ENCODE measurements at regions not wholly inside any gene's neighbourhood (a gene's known extent, or its start where the extent isn't known, plus 50 kb on each side); places are given as distances from the start of the nearest gene placed in this dataset.
A peak's percentile ranks its signal among the peaks of the same experiment; 100 is the strongest.

DNA sequence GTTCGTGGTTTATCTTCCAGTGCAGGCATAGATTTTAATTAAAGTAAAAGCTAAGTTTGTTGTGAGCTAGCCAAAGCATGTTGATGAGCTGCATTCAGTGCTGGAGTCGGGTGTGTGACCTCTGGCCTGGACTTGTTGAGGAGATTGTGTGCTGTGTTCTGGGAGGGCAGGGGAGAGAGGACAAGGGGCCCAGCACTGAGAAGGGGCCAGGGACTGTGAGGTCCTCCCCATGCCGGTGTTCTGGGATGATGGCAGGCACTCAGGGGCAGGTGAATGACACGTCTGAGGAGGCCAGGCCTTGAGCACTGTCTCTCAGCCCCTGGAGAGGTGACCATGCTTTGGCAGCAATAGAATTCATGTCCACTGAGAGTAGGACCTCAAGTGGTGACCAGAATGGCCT is 97.9 kb downstream of the FOXF2 start:
- DNase-seq: no peak
- Histone ChIP-seq H3K4ac (ENCODE audit: low read depth in 1 of 2, low read length in 2 of 2) (no peak overlapping the region), H4K91ac (ENCODE audit: low read length) (no peak overlapping the region), H3K18ac (ENCODE audit: low read depth in 1 of 2, low read length in 2 of 2) (no peak overlapping the region), H2BK5ac (ENCODE audit: low read depth, low read length, poor library complexity, severe bottlenecking) (no peak overlapping the region), H2BK120ac (ENCODE audit: low read depth, low read length) (no peak overlapping the region), H2AK5ac (ENCODE audit: low read length, severe bottlenecking) (no peak overlapping the region), H3K9ac (ENCODE audit: low read length) (no peak overlapping the region), H3K23ac (ENCODE audit: low read length in 2 of 2) (no peak overlapping the region), H3K79me1 (replicated peaks; ENCODE audit: low read length, poor library complexity, severe bottlenecking) (no peaks in the 10 kb centered on the region), H4K8ac (ENCODE audit: low read length) (no peak overlapping the region), H3K27me3 (ENCODE audit: control insufficient read depth in 1 of 2, insufficient read depth in 1 of 2, low read length in 2 of 2) (no peaks in the 10 kb centered on the region), H2BK12ac (ENCODE audit: low read length in 2 of 2) (no peak overlapping the region), H3K4me3 (ENCODE audit: insufficient read depth in 1 of 2, low read depth in 1 of 2, low read length in 2 of 2) (no peak overlapping the region), H3K4me1 (ENCODE audit: control insufficient read depth, insufficient read depth, low read depth, low read length) (no peaks in the 10 kb centered on the region), H3K4me2 (ENCODE audit: low read length, poor library complexity, severe bottlenecking) (no peak overlapping the region), H3K9me3 (ENCODE audit: control insufficient read depth, low read length) (no peaks in the 10 kb centered on the region), H2AFZ (ENCODE audit: low read depth, low read length) (peak overlapping the region; percentile 7), H3K36me3 (ENCODE audit: control insufficient read depth in 1 of 2, insufficient read depth in 2 of 2, low read depth in 1 of 2, low read length in 2 of 2) (no peaks in the 10 kb centered on the region), H3K14ac (ENCODE audit: low read length in 2 of 2) (no peak overlapping the region), H2BK15ac (ENCODE audit: low read depth, poor library complexity, severe bottlenecking) (no peak overlapping the region), H3K27ac (ENCODE audit: low read length, poor library complexity, severe bottlenecking) (no peak overlapping the region)
- 80% methylated on average over 4 of the region's 4 CpGs for WGBS

- H3K4me3 ChIP-seq (ENCODE audit: insufficient read depth in 1 of 2, low read depth in 1 of 2, low read length in 2 of 2): no peak overlapping the region
- no peak overlapping the region for H3K4ac ChIP-seq (ENCODE audit: low read depth in 1 of 2, low read length in 2 of 2)
- H4K8ac ChIP-seq (ENCODE audit: low read length): no peak overlapping the region
- DNase-seq: no peak
- no peaks in the 10 kb centered on the region for H3K36me3 ChIP-seq (ENCODE audit: control insufficient read depth in 1 of 2, insufficient read depth in 2 of 2, low read depth in 1 of 2, low read length in 2 of 2)
- no peak overlapping the region for H2BK12ac ChIP-seq (ENCODE audit: low read length in 2 of 2)
- 79% methylated on average over 8 of the region's 11 CpGs for WGBS
- no peak overlapping the region for H2BK15ac ChIP-seq (ENCODE audit: low read depth, poor library complexity, severe bottlenecking)
- no peak overlapping the region for H3K9ac ChIP-seq (ENCODE audit: low read length)
- no peak overlapping the region for H2AFZ ChIP-seq (ENCODE audit: low read depth, low read length)
- H2BK5ac ChIP-seq (ENCODE audit: low read depth, low read length, poor library complexity, severe bottlenecking): no peak overlapping the region
- H2BK120ac ChIP-seq (ENCODE audit: low read depth, low read length): no peak overlapping the region
- no peaks in the 10 kb centered on the region for H3K79me1 ChIP-seq (replicated peaks; ENCODE audit: low read length, poor library complexity, severe bottlenecking)
- H3K4me2 ChIP-seq (ENCODE audit: low read length, poor library complexity, severe bottlenecking): no peak overlapping the region
- H4K91ac ChIP-seq (ENCODE audit: low read length): no peak overlapping the region
- no peak overlapping the region for H3K23ac ChIP-seq (ENCODE audit: low read length in 2 of 2)
- H3K27me3 ChIP-seq (ENCODE audit: control insufficient read depth in 1 of 2, insufficient read depth in 1 of 2, low read length in 2 of 2): no peaks in the 10 kb centered on the region
- no peaks in the 10 kb centered on the region for H3K4me1 ChIP-seq (ENCODE audit: control insufficient read depth, insufficient read depth, low read depth, low read length)
- H3K14ac ChIP-seq (ENCODE audit: low read length in 2 of 2): no peak overlapping the region
- H3K27ac ChIP-seq (ENCODE audit: low read length, poor library complexity, severe bottlenecking): no peak overlapping the region
- peaks cover 9% of the 10 kb centered on the region for H3K9me3 ChIP-seq (ENCODE audit: control insufficient read depth, low read length)
- no peak overlapping the region for H2AK5ac ChIP-seq (ENCODE audit: low read length, severe bottlenecking)
- no peak overlapping the region for H3K18ac ChIP-seq (ENCODE audit: low read depth in 1 of 2, low read length in 2 of 2)
These were observed 101.6 kb downstream of the FOXF2 start for GRCh38 chr6:1491025-1491424.

DNA sequence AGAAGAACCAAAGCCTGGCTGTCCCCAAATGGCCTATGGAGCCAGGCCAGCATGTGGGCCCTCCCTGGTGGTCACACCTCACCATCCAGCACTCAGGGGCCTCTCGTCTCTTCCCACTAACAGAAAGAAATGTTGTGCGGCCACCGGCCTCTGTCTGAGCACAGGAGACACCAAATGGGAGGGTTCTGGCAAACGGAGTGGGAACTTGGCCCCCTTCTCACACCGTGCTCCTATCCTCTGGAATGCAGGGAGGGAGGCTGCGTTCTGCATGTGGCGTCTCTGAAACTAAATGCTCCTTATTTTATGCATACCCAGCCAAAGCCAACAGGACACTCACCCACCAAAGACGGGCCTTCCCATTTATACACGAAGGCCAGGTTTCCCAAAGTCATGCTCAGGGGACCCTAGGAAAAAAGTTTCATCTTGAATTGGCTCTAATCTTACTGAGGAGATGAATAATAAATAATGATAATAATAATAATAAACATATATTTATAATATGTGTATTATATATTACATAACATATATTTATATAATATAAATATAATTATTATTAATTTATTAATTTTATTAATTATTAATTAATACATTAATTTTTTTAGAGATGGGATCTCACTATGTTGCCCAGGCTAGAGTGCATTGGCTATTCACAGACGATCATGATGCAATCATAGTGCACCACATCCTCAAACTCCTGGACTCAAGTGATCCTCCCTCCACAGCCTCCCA is 102.4 kb downstream of the FOXF2 start:
- Histone ChIP-seq H2BK5ac (ENCODE audit: low read depth, low read length, poor library complexity, severe bottlenecking) (no peak overlapping the region), H2BK120ac (ENCODE audit: low read depth, low read length) (no peak overlapping the region), H2BK15ac (ENCODE audit: low read depth, poor library complexity, severe bottlenecking) (no peak overlapping the region), H3K23ac (ENCODE audit: low read length in 2 of 2) (no peak overlapping the region), H3K27ac (ENCODE audit: low read length, poor library complexity, severe bottlenecking) (no peak overlapping the region), H4K91ac (ENCODE audit: low read length) (no peak overlapping the region), H3K4me2 (ENCODE audit: low read length, poor library complexity, severe bottlenecking) (no peak overlapping the region), H3K36me3 (ENCODE audit: control insufficient read depth in 1 of 2, insufficient read depth in 2 of 2, low read depth in 1 of 2, low read length in 2 of 2) (no peaks in the 10 kb centered on the region), H3K18ac (ENCODE audit: low read depth in 1 of 2, low read length in 2 of 2) (no peak overlapping the region), H3K4ac (ENCODE audit: low read depth in 1 of 2, low read length in 2 of 2) (no peak overlapping the region), H2BK12ac (ENCODE audit: low read length in 2 of 2) (no peak overlapping the region), H2AK5ac (ENCODE audit: low read length, severe bottlenecking) (no peak overlapping the region), H3K27me3 (ENCODE audit: control insufficient read depth in 1 of 2, insufficient read depth in 1 of 2, low read length in 2 of 2) (no peaks in the 10 kb centered on the region), H4K8ac (ENCODE audit: low read length) (no peak overlapping the region), H3K14ac (ENCODE audit: low read length in 2 of 2) (no peak overlapping the region), H3K9me3 (ENCODE audit: control insufficient read depth, low read length) (peaks cover 13% of the 10 kb centered on the region), H3K4me3 (ENCODE audit: insufficient read depth in 1 of 2, low read depth in 1 of 2, low read length in 2 of 2) (no peak overlapping the region), H3K79me1 (replicated peaks; ENCODE audit: low read length, poor library complexity, severe bottlenecking) (no peaks in the 10 kb centered on the region), H3K9ac (ENCODE audit: low read length) (no peak overlapping the region), H3K4me1 (ENCODE audit: control insufficient read depth, insufficient read depth, low read depth, low read length) (no peaks in the 10 kb centered on the region), H2AFZ (ENCODE audit: low read depth, low read length) (no peak overlapping the region)
- no peak for DNase-seq
- 74% methylated on average over 10 of the region's 10 CpGs for WGBS

DNA sequence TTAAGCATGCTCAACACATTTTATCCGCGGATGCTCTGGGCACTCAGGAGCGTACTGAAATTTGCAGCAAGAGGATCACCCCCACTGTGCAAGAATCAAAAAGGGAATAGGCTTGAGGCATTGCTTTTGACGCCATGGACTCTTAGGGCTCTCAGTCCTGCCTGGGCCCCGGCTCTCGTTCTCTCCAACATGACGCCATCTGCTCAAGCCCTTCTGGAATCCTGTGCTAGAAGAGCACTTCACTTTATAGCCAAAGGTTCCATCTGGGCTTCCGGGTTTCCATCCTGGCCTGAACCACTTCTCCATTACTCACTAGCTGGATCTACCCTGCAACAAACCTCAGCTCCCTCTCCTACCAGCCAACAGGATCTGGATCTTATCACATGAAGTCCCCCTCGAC is 105.3 kb downstream of the FOXF2 start:
- H3K4me2 ChIP-seq (ENCODE audit: low read length, poor library complexity, severe bottlenecking): no peak overlapping the region
- H3K14ac ChIP-seq (ENCODE audit: low read length in 2 of 2): no peak overlapping the region
- H3K36me3 ChIP-seq (ENCODE audit: control insufficient read depth in 1 of 2, insufficient read depth in 2 of 2, low read depth in 1 of 2, low read length in 2 of 2): no peaks in the 10 kb centered on the region
- DNase-seq: no peak
- no peak overlapping the region for H3K27ac ChIP-seq (ENCODE audit: low read length, poor library complexity, severe bottlenecking)
- no peak overlapping the region for H3K23ac ChIP-seq (ENCODE audit: low read length in 2 of 2)
- H2AFZ ChIP-seq (ENCODE audit: low read depth, low read length): no peak overlapping the region
- no peak overlapping the region for H3K9ac ChIP-seq (ENCODE audit: low read length)
- no peak overlapping the region for H3K4me3 ChIP-seq (ENCODE audit: insufficient read depth in 1 of 2, low read depth in 1 of 2, low read length in 2 of 2)
- H3K18ac ChIP-seq (ENCODE audit: low read depth in 1 of 2, low read length in 2 of 2): no peak overlapping the region
- H3K4ac ChIP-seq (ENCODE audit: low read depth in 1 of 2, low read length in 2 of 2): no peak overlapping the region
- H3K27me3 ChIP-seq (ENCODE audit: control insufficient read depth in 1 of 2, insufficient read depth in 1 of 2, low read length in 2 of 2): no peaks in the 10 kb centered on the region
- WGBS: 85% methylated on average over 9 of the region's 9 CpGs
- H2BK12ac ChIP-seq (ENCODE audit: low read length in 2 of 2): no peak overlapping the region
- H4K91ac ChIP-seq (ENCODE audit: low read length): no peak overlapping the region
- H3K9me3 ChIP-seq (ENCODE audit: control insufficient read depth, low read length): peaks cover 13% of the 10 kb centered on the region
- no peak overlapping the region for H2BK5ac ChIP-seq (ENCODE audit: low read depth, low read length, poor library complexity, severe bottlenecking)
- no peak overlapping the region for H4K8ac ChIP-seq (ENCODE audit: low read length)
- no peak overlapping the region for H2BK15ac ChIP-seq (ENCODE audit: low read depth, poor library complexity, severe bottlenecking)
- H2AK5ac ChIP-seq (ENCODE audit: low read length, severe bottlenecking): no peak overlapping the region
- H3K79me1 ChIP-seq (replicated peaks; ENCODE audit: low read length, poor library complexity, severe bottlenecking): no peaks in the 10 kb centered on the region
- no peak overlapping the region for H2BK120ac ChIP-seq (ENCODE audit: low read depth, low read length)
- H3K4me1 ChIP-seq (ENCODE audit: control insufficient read depth, insufficient read depth, low read depth, low read length): no peaks in the 10 kb centered on the region

Measured in mesenchymal stem cell (in vitro differentiated cells and primary cell).